HCT116 (cell line): ENCODE measurements at regions not wholly inside any gene's neighbourhood (a gene's known extent, or its start where the extent isn't known, plus 50 kb on each side); places are given as distances from the start of the nearest gene placed in this dataset.

Experiments used
- ATAC-seq: fragments of 200-7000 bp; cut with Tn5 transposase; 2 replicates; pipeline ENCODE4 v1.9.1; 2020; ENCODE audit warnings: mild to moderate bottlenecking, moderate library complexity
- BruUV-seq: library from RNA; stranded (reverse); fragments of 400-500 nt; replicated peaks from 2 replicates; lab custom pipeline; 2021; lab: Mats Ljungman, UMichigan
- CTCF ChIA-PET: fragments of 300-600 bp; sonication (Branson Sonifier 250); formaldehyde crosslinking; loops from one replicate; lab custom pipeline; 2021; ENCODE audit warnings: antibody characterized with exemption; lab: Charles Lee
- POLR2A ChIA-PET: fragments of 300-600, 350-600 bp; sonication (Branson Sonifier 250); formaldehyde crosslinking; loops from one replicate; lab custom pipeline; 2021; ENCODE audit warnings: antibody characterized with exemption; lab: Charles Lee
- RAD21 ChIA-PET, 2 experiments: fragments of 300-600 bp; sonication (Branson Sonifier 250); formaldehyde crosslinking; loops; one replicate each; lab custom pipeline; 2023; ENCODE audit warnings: low total read pairs in 2 of 2; ENCODE audit not compliant: uncharacterized antibody in 2 of 2, unreplicated experiment in 2 of 2, low non-redundant PET in 1 of 2; lab: Charles Lee
- DNase-seq: peaks from one replicate; pipeline ENCODE4 v3.0.0-alpha.2; 2010; ENCODE audit warnings: low read depth, low spot score
- H2AFZ ChIP-seq: fragments of 200-600 bp; shearing (Covaris generic), sonication (generic); 2 replicates; pipeline ENCODE4 v1.6.1; 2017; ENCODE audit warnings: low read depth, mixed run types, mixed read lengths, antibody characterized with exemption, low read length; ENCODE audit not compliant: poor library complexity, severe bottlenecking
- H3K27ac ChIP-seq: 2 replicates; pipeline ENCODE4 v1.5.1; 2012; ENCODE audit warnings: low read depth, low read length
- H3K27me3 ChIP-seq: fragments of 200-600 bp; sonication (generic); 2 replicates; pipeline ENCODE4 v1.6.1; 2016; ENCODE audit warnings: mixed run types, low read length, mixed read lengths; ENCODE audit not compliant: insufficient read depth
- H3K36me3 ChIP-seq, 2 experiments: fragments of 200-500 bp in 1 of 2; fragments of 200-600 bp in 1 of 2; sonication (Bioruptor generic) in 1 of 2; sonication (generic) in 1 of 2; 2 replicates each; pipeline versions ENCODE4 v1.5.1 to v1.6.1; 2014 to 2016; ENCODE audit warnings: low read length in 2 of 2, inconsistent platforms in 1 of 2, mixed read lengths in 1 of 2, mixed run types in 1 of 2; ENCODE audit not compliant: insufficient read depth in 2 of 2, control insufficient read depth in 1 of 2
- H3K4me1 ChIP-seq, 2 experiments: fragments of 200-600 bp in 1 of 2; sonication (generic) in 1 of 2; 2 replicates each; pipeline versions ENCODE4 v1.5.1 to v1.6.1; 2012 to 2017; ENCODE audit warnings: low read length in 2 of 2, inconsistent platforms in 1 of 2, mild to moderate bottlenecking in 1 of 2, mixed read lengths in 1 of 2, mixed run types in 1 of 2, moderate library complexity in 1 of 2; ENCODE audit not compliant: insufficient read depth in 2 of 2, control insufficient read depth in 1 of 2
- H3K4me2 ChIP-seq: fragments of 200-600 bp; sonication (generic); 2 replicates; pipeline ENCODE4 v1.6.1; 2017; ENCODE audit warnings: mixed run types, low read length, mixed read lengths
- H3K4me3 ChIP-seq, 2 experiments: fragments of 200-600 bp in 1 of 2; sonication (generic) in 1 of 2; replicated peaks in 1 of 2; 2 replicates each; pipeline ENCODE4 v1.5.1; 2011 to 2016; ENCODE audit warnings: low read length in 2 of 2, control low read depth in 1 of 2, low read depth in 1 of 2, mild to moderate bottlenecking in 1 of 2, mixed read lengths in 1 of 2, mixed run types in 1 of 2
- H3K79me2 ChIP-seq: fragments of 200-600 bp; sonication (generic); 2 replicates; pipeline ENCODE4 v1.6.1; 2017; ENCODE audit warnings: mild to moderate bottlenecking, mixed run types, low read length, moderate library complexity, mixed read lengths; ENCODE audit not compliant: insufficient read depth
- H3K9ac ChIP-seq: fragments of 200-600 bp; sonication (generic); 2 replicates; pipeline ENCODE4 v1.6.1; 2016; ENCODE audit warnings: low read length, mixed read lengths
- H3K9me2 ChIP-seq: fragments of 200-600 bp; sonication (generic), shearing (Covaris generic); 2 replicates; pipeline ENCODE4 v1.6.1; 2017; ENCODE audit warnings: mixed run types, mild to moderate bottlenecking, moderate library complexity; ENCODE audit not compliant: insufficient read depth
- H3K9me3 ChIP-seq, 2 experiments: fragments of 200-500 bp in 1 of 2; fragments of 200-600 bp in 1 of 2; sonication (Bioruptor generic) in 1 of 2; sonication (generic) in 1 of 2; 2 replicates each; pipeline ENCODE4 v1.6.1; 2014 to 2017; ENCODE audit warnings: low read length in 2 of 2, mixed read lengths in 2 of 2, inconsistent platforms in 1 of 2, low read depth in 1 of 2, mild to moderate bottlenecking in 1 of 2, mixed run types in 1 of 2, moderate library complexity in 1 of 2; ENCODE audit not compliant: control insufficient read depth in 1 of 2, insufficient read depth in 1 of 2
- H4K20me1 ChIP-seq: fragments of 200-600 bp; sonication (generic), shearing (Covaris generic); 2 replicates; pipeline ENCODE4 v1.6.1; 2017; ENCODE audit warnings: mixed run types, mild to moderate bottlenecking, moderate library complexity; ENCODE audit not compliant: insufficient read depth
- CBX3 ChIP-seq: IDR thresholded peaks from 2 replicates; pipeline ENCODE4 v1.6.1; 2012; ENCODE audit warnings: low read depth
- CEBPB ChIP-seq: IDR thresholded peaks from 2 replicates; pipeline ENCODE4 v1.6.1; 2012; ENCODE audit warnings: low read depth
- EGR1 ChIP-seq: IDR thresholded peaks from 2 replicates; pipeline ENCODE4 v1.6.1; 2012; ENCODE audit warnings: low read depth
- ELF1 ChIP-seq: IDR thresholded peaks from 2 replicates; pipeline ENCODE4 v1.6.1; 2012; ENCODE audit warnings: low read depth, borderline replicate concordance
- EZH2 ChIP-seq: fragments of 200-600 bp; sonication (generic); IDR thresholded peaks from 2 replicates; pipeline ENCODE4 v1.6.1; 2017; ENCODE audit warnings: antibody characterized with exemption, mixed run types
- EZH2phosphoT487 ChIP-seq: fragments of 200-600 bp; IDR thresholded peaks from 2 replicates; pipeline ENCODE4 v1.6.1; 2018; ENCODE audit warnings: antibody characterized with exemption, borderline replicate concordance
- JUND ChIP-seq: IDR thresholded peaks from 2 replicates; pipeline ENCODE4 v1.6.1; 2012
- POLR2AphosphoS5 ChIP-seq: IDR thresholded peaks from 2 replicates; pipeline ENCODE4 v1.6.1; 2011; ENCODE audit warnings: mild to moderate bottlenecking, low read depth, low read length, moderate library complexity
- RAD21 ChIP-seq: IDR thresholded peaks from 2 replicates; pipeline ENCODE4 v1.6.1; 2012; ENCODE audit warnings: low read depth, mild to moderate bottlenecking
- SIN3A ChIP-seq: IDR thresholded peaks from 2 replicates; pipeline ENCODE4 v1.6.1; 2012; ENCODE audit warnings: low read depth
- SP1 ChIP-seq: IDR thresholded peaks from 2 replicates; pipeline ENCODE4 v1.6.1; 2012; ENCODE audit warnings: low read depth
- SRF ChIP-seq: IDR thresholded peaks from 2 replicates; pipeline ENCODE4 v1.6.1; 2012; ENCODE audit warnings: low read depth
- TCF7L2 ChIP-seq: IDR thresholded peaks from 2 replicates; pipeline ENCODE4 v1.7.0; 2011; ENCODE audit warnings: borderline replicate concordance, inconsistent platforms; ENCODE audit not compliant: insufficient read depth, insufficient read length; ENCODE audit errors: extremely low read depth
- YY1 ChIP-seq: IDR thresholded peaks from 2 replicates; pipeline ENCODE4 v1.6.1; 2011; ENCODE audit warnings: low read length, low read depth, moderate library complexity, mild to moderate bottlenecking; ENCODE audit not compliant: insufficient replicate concordance; ENCODE audit errors: extremely low read depth
- ZFX ChIP-seq: fragments of 450-650 bp; IDR thresholded peaks from 2 replicates; pipeline ENCODE4 v1.6.1; 2017
- ZNF274 ChIP-seq: fragments of 200-500 bp; sonication (Bioruptor generic); IDR thresholded peaks from 2 replicates; pipeline ENCODE4 v1.6.1; 2014; ENCODE audit warnings: mild to moderate bottlenecking, low read depth, low read length, inconsistent platforms
- intact Hi-C: fragments of 100-400 bp; cut with micrococcal nuclease; formaldehyde crosslinking; loops from 2 replicates; pipeline ENCODE4 v1.10.0; 2022
- TF ChIP-seq, protein P1 (sequence below): IDR thresholded peaks from 2 replicates; pipeline ENCODE4 v1.6.1; 2012
- TF ChIP-seq, protein P2 (sequence below): IDR thresholded peaks from 2 replicates; pipeline ENCODE4 v1.6.1; 2012
- TF ChIP-seq, protein P3 (sequence below), 3 experiments: fragments of 200-600 bp in 1 of 3; sonication (generic) in 1 of 3; IDR thresholded peaks in 2 of 3; conservative IDR thresholded peaks in 1 of 3; 2 replicates each; pipeline ENCODE4 v1.5.1; 2012 to 2017; ENCODE audit warnings: low read depth in 2 of 3, low read length in 2 of 3, antibody characterized with exemption in 1 of 3, borderline replicate concordance in 1 of 3, control low read depth in 1 of 3, mild to moderate bottlenecking in 1 of 3, mixed read lengths in 1 of 3, mixed run types in 1 of 3, moderate library complexity in 1 of 3; ENCODE audit not compliant: insufficient read depth in 1 of 3
- TF ChIP-seq, protein P4 (sequence below): IDR thresholded peaks from 2 replicates; pipeline ENCODE4 v1.6.1; 2012; ENCODE audit warnings: low read depth

DNA sequence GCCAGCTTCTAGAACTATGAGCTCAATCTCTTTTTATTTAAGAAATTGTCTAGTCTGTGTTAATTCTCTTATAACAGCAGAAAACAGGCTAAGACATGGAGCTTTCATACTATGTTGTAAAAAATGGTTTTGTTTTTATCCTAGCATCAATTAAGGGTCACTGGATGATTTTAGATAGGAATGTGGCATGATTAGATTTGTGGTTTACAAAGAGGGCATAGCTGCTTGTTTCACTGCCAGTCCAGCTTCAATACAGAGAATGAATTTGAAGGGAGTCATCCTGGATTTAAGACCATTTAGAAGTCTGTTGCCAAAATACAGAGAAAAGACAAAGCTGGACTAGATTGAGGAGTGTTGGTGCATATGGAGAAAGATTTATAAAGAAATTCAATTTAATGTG lies 532.6 kb upstream of the CCDC54 start:
- TF ChIP-seq EZH2phosphoT487 (no peak), SIN3A (no peak), POLR2AphosphoS5 (no peak), SRF (no peak), SP1 (no peak), CBX3 (no peak), EZH2 (no peak), RAD21 (no peak), EGR1 (no peak), ZFX (no peak), CEBPB (no peak), TCF7L2 (no peak), ELF1 (no peak), JUND (no peak), YY1 (no peak), ZNF274 (no peak)
- TF ChIP-seq, protein P1, sequence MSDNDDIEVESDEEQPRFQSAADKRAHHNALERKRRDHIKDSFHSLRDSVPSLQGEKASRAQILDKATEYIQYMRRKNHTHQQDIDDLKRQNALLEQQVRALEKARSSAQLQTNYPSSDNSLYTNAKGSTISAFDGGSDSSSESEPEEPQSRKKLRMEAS = no peak
- TF ChIP-seq, protein P2, sequence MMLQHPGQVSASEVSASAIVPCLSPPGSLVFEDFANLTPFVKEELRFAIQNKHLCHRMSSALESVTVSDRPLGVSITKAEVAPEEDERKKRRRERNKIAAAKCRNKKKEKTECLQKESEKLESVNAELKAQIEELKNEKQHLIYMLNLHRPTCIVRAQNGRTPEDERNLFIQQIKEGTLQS = no peak
- TF ChIP-seq, protein P3, sequence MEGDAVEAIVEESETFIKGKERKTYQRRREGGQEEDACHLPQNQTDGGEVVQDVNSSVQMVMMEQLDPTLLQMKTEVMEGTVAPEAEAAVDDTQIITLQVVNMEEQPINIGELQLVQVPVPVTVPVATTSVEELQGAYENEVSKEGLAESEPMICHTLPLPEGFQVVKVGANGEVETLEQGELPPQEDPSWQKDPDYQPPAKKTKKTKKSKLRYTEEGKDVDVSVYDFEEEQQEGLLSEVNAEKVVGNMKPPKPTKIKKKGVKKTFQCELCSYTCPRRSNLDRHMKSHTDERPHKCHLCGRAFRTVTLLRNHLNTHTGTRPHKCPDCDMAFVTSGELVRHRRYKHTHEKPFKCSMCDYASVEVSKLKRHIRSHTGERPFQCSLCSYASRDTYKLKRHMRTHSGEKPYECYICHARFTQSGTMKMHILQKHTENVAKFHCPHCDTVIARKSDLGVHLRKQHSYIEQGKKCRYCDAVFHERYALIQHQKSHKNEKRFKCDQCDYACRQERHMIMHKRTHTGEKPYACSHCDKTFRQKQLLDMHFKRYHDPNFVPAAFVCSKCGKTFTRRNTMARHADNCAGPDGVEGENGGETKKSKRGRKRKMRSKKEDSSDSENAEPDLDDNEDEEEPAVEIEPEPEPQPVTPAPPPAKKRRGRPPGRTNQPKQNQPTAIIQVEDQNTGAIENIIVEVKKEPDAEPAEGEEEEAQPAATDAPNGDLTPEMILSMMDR (IDR thresholded peaks at IDR 0.05 in 2 of 3, conservative IDR thresholded peaks at IDR 0.05 in 1 of 3; ENCODE audit: borderline replicate concordance in 1 of 3, insufficient read depth in 1 of 3, low read depth in 2 of 3, low read length in 2 of 3) = no peak
- TF ChIP-seq, protein P4, sequence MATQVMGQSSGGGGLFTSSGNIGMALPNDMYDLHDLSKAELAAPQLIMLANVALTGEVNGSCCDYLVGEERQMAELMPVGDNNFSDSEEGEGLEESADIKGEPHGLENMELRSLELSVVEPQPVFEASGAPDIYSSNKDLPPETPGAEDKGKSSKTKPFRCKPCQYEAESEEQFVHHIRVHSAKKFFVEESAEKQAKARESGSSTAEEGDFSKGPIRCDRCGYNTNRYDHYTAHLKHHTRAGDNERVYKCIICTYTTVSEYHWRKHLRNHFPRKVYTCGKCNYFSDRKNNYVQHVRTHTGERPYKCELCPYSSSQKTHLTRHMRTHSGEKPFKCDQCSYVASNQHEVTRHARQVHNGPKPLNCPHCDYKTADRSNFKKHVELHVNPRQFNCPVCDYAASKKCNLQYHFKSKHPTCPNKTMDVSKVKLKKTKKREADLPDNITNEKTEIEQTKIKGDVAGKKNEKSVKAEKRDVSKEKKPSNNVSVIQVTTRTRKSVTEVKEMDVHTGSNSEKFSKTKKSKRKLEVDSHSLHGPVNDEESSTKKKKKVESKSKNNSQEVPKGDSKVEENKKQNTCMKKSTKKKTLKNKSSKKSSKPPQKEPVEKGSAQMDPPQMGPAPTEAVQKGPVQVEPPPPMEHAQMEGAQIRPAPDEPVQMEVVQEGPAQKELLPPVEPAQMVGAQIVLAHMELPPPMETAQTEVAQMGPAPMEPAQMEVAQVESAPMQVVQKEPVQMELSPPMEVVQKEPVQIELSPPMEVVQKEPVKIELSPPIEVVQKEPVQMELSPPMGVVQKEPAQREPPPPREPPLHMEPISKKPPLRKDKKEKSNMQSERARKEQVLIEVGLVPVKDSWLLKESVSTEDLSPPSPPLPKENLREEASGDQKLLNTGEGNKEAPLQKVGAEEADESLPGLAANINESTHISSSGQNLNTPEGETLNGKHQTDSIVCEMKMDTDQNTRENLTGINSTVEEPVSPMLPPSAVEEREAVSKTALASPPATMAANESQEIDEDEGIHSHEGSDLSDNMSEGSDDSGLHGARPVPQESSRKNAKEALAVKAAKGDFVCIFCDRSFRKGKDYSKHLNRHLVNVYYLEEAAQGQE = no peak
- DNase-seq (no peak), ATAC-seq (no peak)
- H3K79me2 ChIP-seq = no peaks in the 10 kb centered on the region
- BruUV-seq = no TSS peak
- ChIA-PET POLR2A (no interaction called here), CTCF (no interaction called here), RAD21 (no interaction called here)
- H4K20me1 ChIP-seq = no peaks in the 10 kb centered on the region
- H3K4me3 ChIP-seq = no peak overlapping the region
- no peak overlapping the region for H3K9ac ChIP-seq
- no peaks in the 10 kb centered on the region for H3K36me3 ChIP-seq
- no peaks in the 10 kb centered on the region for H3K9me3 ChIP-seq
- no peak overlapping the region for H2AFZ ChIP-seq
- no peak overlapping the region for H3K4me2 ChIP-seq
- H3K27ac ChIP-seq = no peak overlapping the region
- no peaks in the 10 kb centered on the region for H3K4me1 ChIP-seq
- no peaks in the 10 kb centered on the region for H3K9me2 ChIP-seq
- H3K27me3 ChIP-seq = no peaks in the 10 kb centered on the region
- intact Hi-C loops = no loop called here
